GM21786 (cell line): ENCODE measurements at regions not wholly inside any gene's neighbourhood (a gene's known extent, or its start where the extent isn't known, plus 50 kb on each side); places are given as distances from the start of the nearest gene placed in this dataset.
"Not testable (repeated sequence)": the region's sequence is repeated elsewhere in the genome, so short reads cannot be mapped to it uniquely, and the experiment has no call there.

Experiments
- ATAC-seq: cut with Tn5 transposase; IDR thresholded peaks from one replicate; pipeline ENCODE4 v1.9.1; 2021; ENCODE audit not compliant: unreplicated experiment

DNA sequence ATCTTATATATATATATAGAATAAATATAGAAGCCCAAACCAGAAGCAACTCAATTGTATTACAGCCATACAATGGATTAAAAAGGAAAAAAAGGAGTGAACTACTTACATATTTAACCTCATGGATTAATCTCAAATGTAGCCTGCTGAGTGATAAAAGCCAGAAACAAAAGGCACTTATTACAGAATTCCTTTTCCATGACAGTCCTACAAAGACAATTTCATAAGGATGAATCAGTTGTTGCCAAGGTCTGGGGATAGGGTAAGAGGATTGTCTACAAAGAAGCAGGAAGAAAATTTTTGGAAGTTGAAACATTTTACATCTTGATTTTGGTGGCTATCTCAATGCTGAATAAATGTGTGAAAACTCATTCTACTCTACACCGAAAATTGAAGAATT is 103.9 kb upstream of the DCC start:
- ATAC-seq = no peak

DNA sequence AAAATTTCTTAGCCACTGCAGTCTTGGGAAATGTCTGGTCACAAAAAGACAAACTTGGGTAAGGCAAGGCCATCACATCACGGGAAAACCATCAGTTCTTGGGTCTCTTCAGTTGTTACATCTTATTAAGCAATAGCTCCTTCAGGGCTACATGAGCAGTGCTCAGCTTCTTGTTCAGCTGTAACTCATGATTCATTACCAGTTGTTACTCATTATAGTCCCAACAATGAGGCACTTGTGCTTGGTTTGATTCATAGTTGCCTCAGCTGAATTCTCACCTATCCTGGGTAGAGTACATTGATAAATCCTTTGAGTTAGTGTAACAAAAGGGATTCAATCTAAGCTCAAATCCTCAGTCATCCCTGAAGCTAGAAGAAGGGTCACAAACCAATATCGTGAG is 102.4 kb upstream of the DCC start:
- ATAC-seq = no peak

DNA sequence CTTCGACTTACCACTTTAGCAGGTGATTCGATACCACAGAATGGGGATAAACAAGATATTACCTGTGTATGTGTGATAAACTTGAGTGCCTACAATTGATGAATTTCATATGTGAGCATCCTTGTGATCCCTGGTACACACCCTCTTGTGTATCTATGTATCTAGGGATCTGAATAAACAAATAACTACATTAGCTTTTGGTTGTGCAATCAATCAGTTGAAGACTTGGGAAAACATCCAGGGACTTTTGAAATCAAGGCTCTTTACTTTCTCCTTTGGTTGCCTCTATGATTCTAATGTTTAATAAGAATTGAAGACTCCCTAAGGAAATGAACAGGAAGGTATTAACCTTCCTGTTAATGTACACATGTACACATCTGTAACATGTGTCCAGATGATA is 97.3 kb upstream of the DCC start:
- no peak for ATAC-seq

DNA sequence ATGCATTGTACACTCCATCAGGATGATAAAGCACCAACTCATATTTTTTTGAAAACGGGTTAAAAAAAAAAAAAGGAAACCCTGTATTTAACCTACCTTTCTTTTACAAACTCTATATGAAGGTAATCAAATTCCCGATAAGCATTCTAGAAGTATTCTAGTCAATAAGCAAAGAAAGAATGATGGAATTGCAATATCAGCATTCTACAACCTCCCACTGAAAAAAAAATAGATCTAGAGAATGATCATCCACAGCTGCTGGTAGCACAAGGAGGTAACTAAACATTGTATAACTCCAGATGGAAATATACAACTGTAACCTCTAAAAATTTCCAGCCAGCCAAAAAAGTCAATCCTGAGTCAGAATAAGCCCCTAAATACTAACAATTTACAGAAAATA is 95.3 kb upstream of the DCC start:
- no peak for ATAC-seq

DNA sequence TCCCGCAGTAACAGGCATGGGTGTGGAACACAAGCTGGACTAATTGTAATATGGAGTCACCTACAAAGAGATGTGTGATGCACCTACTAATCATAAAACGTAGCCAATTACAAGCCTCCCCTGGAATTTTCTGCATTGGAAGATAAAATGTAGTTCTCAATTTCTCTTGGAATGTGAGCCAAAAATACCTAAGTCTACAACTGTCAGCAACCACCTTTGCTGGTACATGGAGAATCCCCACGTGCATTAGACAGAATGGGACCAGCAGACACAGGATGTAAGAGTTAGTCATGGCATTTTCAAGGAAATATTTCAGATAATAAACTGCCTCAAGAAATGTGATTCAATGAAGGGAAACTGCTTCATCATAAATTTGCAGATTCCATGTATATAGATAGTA is 85.6 kb upstream of the DCC start:
- no peak for ATAC-seq

DNA sequence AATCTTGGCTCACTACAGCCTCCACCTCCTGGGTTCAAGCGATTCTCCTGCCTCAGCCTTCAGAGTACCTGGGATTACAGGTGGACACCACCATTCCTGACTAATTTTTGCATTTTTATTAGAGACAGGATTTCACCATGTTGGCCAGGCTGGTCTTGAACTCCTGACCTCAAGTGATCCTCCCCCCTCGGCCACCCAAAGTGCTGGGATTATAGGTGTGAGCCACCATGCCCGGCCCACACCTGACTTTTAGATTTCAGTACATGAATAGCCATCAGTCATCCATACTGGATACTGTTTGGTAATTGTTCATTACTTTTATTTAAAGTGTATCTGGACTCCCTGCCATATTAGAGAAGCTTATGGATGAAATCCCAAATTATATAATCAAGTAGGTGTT is 82.6 kb upstream of the DCC start:
- ATAC-seq = not testable (repeated sequence)

DNA sequence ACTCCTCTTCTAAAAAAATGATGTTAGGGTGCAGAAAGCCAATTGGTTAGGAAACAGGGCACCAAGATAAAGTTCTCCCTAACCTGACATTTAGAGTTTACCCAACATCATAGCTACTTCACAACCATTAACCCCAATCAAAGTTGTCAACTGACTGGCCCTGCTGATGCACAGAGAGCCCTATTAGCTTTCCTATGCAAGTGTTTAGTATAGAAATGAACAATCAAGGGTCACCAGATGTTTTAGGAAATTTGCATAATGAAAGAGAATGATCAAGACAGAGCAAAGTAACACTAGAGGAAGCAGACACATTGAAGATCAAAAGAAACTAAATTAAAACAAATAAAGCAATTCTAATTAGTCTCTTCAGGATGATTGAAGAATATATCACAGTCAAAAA is 64.2 kb upstream of the DCC start:
- no peak for ATAC-seq

DNA sequence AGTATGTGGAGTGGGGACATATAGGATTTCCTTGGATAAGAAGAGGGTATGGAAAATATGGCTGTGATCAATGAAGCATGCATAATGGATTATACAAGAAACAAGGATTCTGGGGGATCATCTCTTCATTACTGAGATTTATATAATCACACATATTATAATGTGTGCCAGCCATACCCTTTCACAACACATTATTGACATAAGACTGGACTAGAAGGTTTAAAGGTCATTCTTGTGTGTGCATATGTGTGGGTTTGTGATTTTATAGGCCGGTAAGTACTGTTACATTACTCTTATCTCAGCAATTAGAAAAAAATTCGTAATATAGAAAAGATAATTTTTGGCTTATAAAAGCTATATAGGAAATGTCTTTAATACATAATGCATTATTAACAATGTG is 62.2 kb upstream of the DCC start:
- ATAC-seq = no peak

DNA sequence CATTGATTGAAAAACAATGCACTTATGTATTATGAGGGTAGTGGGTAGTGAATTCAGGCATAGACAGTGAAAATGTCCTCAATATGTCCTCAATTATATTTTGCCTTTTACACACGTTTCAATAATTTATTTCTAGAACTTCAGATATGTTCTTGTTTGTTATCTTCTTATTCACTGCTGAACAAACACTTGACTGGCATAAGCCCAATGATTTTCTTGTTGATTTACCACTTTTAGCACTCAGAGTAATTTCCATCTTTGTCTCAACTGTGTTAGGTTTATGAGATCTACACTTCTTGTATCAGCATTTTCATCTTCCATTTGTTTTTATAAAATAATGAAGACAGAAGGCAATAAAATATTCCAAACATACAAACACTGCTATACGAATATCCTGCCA is 61.8 kb upstream of the DCC start:
- ATAC-seq = no peak

DNA sequence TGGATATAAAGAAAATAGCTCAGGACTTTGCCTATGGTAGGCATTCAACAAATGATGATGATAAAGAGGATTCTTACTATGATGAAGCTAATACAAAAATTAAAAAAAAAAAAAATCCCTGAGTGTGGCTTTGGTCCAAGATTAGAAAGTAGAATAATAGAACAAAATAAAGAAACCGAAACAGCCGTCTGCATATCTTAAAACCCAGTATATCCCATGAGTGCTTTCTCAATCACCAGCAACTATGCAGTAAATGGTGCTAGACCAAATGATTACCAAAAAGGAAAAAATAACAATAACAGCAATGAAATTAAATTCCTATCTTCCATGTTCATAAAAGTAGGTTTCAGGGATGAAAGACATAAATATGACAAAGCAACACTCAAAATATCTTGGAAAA is 59.3 kb upstream of the DCC start:
- ATAC-seq = no peak

DNA sequence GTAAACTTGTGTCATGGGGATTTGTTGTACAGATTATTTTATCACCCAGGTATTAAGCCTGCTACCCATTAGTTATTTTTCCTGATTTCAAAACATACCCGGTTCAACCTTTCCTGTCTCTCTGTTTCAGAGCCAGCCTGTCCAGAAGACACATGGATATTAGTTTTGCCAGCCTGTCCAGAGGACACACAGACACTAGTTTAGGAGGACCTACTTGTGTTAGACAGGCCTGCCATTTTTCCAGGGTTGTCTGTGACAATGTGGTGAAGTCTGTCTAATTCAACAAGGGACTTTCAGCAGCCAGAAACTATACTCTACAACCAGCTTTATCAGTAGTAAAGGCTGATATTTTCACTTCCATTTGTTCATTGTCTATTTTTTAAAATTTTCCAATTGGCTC is 56.1 kb upstream of the DCC start:
- no peak for ATAC-seq

DNA sequence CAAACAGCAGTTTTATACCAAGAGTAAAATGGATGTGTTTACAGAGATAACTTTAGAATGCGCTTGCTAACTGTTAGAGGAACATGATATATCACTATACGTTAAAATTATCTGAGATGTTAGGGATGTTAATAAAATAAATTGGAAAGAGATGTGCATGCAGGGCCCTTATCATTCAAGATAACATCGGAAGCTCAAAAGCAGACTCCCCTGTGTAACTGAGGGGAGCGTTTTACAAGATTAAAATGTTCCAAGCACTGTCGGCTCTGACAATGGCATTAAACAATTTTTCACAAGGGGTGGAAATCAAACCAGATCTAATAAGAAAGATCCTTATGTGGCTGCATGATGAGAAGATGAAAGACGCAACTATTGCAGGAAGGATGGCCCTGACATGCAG is 53.3 kb upstream of the DCC start:
- ATAC-seq = no peak

DNA sequence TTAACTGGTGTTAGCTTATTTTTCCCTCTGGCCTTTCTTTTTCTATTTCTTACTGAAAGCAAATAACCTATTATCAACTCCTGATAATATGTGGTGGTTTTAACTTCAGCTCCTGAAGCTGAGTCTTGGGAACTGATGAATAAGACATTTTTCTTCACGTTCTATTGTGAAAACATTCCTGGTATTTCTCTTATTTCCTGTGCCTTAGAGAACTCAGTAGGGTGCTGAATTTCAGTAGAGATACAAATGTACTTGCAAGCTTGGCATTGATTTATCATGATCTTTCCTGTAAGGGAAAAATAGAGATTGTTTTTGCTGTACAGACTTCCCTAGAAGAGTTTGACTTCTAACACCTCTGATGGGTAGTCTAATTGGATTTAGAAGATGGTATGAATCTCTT is 52.8 kb upstream of the DCC start:
- no peak for ATAC-seq

DNA sequence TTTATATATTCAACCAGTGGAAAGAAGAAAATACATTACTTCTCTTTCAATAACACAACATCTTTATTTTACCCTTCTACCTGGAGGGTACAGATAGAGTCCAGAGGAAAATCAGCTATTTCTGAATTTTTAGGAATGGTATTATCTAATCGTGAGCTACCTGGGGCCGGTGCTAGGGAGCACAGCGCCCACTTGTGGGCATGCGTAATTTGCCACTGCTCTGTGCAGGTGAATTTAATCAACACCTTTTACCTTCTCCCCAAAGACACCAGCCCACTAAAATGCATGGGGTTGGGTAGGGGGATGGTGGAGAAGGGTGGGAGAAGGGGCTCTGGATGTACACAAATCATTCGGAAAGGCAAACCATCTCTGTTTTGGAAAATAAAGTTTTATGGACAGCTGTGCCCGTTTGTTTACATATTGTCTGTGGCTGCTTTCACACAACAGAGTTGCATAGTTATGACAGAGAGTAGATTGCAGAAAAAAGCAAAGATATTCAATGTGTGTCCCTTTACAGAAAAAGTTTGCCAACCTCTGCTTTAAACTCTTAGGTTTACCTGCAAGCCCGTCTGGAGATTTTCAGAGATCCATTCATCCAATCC is 51.5 kb upstream of the DCC start:
- peak; percentile 60 for ATAC-seq

DNA sequence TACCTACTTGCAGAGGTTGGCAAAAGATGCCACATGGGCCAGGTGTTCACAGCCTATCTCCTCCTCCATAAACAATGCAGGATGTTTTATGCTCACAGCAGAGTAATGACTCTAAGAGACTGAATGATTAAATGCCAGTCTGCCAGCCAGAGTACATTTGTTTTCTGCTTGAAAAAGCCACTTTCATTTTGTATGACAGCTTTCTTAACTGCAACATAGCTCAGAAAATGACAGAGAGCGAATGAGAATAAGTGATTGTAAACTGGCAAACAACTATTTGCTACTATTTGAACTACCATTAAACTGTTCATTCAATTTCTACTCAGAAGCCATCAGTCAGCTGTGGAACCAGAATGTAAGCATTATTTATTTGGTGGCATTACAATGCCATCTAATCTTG is 50.6 kb upstream of the DCC start:
- ATAC-seq = no peak
